TTC549 (cell line): ENCODE measurements at regions not wholly inside any gene's neighbourhood (a gene's known extent, or its start where the extent isn't known, plus 50 kb on each side); places are given as distances from the start of the nearest gene placed in this dataset.

ENCODE experiments used
- FAIRE-seq: peaks from 2 replicates; lab custom pipeline; 2012; peaks lifted over from hg19 to GRCh38; lab: Jason Lieb, UNC

DNA sequence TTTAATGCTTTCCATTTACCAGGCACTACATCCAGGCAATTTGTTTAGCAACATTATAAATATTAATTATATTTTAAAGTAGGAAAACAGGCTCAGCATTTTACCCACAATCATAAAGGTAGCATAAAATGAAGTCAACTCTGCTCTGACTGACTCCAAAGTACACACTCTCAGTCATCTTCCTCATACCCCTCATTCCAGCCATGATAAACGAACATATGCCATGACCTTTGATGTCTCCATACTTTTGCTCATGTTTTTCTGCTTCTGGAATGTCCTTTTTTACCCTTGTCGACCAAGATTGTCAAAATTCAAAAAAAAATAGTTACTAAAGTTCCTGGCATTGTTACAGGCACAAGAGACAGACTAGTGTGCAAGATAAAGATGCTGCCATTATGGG is 77.7 kb upstream of the SOX6 start:
- FAIRE-seq = no peak

- no peak for FAIRE-seq
Observed at GRCh38 chr11:16430674-16431073, 74.3 kb upstream of the SOX6 start.

- no peak for FAIRE-seq
Observed at GRCh38 chr11:16421826-16422225, 65.5 kb upstream of the SOX6 start.

DNA sequence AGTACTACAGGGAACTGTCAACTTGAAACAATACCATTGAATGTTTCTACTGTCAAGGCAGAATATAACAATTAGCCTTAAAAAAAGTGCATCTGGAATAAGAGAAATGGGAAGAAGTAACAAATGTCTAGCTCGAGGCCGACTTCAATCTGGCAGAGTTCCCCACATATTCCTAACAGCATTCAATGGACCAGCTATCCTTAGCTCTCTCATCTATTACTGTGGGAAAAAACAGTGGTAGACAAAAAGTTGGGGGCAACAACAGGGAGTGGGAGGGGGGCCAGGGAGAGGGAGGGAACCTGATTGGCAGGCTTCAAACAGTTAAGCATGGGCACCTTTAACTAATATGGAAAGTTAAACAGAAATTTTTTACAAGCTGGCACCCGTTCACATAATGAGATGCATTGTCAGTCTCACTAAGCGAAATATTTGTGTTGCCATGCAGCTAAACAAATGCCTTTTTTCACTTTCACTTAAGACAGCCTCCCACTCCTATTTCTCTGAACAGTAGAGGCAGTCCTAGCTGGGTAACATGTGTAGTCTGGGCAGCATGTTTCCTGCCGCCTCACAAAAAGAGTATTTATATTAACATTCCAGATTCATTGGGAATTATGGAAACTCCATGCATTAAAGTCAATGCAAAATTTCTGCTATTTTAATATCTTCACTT is 62.2 kb upstream of the SOX6 start:
- FAIRE-seq = no peak

- no peak for FAIRE-seq
Observed at GRCh38 chr11:16412525-16413172, 56.3 kb upstream of the SOX6 start.

GRCh38 chr11:16410479-16410878 is 54.1 kb upstream of the SOX6 start:
- no peak for FAIRE-seq

- no peak for FAIRE-seq
Observed at GRCh38 chr11:16408619-16409018, 52.3 kb upstream of the SOX6 start.

DNA sequence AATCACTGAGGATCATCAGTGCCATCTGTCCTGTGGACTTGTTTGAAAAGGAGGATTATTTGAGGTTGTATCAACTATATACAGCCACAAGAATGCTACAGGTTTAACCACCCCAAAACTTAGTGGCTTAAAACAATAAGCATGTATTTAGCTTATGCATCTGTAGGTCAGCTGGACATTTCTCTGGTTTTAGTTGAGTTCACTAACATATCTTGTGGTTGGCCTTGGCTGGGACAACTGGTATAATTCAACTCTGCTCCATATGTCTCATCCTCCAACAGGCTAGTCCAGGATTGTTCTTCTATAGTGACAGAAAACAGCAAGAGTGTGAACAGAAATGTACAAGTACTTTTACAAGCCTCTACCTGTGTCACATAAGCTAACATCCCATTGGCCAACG is 49.9 kb upstream of the SOX6 start:
- no peak for FAIRE-seq
